H1 (cell line): ENCODE measurements at regions not wholly inside any gene's neighbourhood (a gene's known extent, or its start where the extent isn't known, plus 50 kb on each side); places are given as distances from the start of the nearest gene placed in this dataset.

Experiments used
- CTCF ChIA-PET: fragments of 300-600 bp; sonication (Branson Sonifier 250); formaldehyde crosslinking; loops from one replicate; lab custom pipeline; 2021; ENCODE audit not compliant: partially characterized antibody; lab: Charles Lee
- POLR2A ChIA-PET: fragments of 300-600 bp; sonication (Branson Sonifier 250); formaldehyde crosslinking; loops from one replicate; lab custom pipeline; 2021; ENCODE audit warnings: inconsistent platforms; ENCODE audit not compliant: partially characterized antibody; lab: Charles Lee
- DNase-seq, 2 experiments: peaks; one replicate each; pipeline versions ENCODE4 v3.0.0 to v3.0.0-alpha.2; 2010 to 2022; ENCODE audit warnings: low spot score in 2 of 2, low read depth in 1 of 2, mixed read lengths in 1 of 2
- FAIRE-seq: peaks from 2 replicates; lab custom pipeline; 2011; peaks lifted over from hg19 to GRCh38; lab: Jason Lieb, UNC
- H2AFZ ChIP-seq: 2 replicates; pipeline ENCODE4 v1.8.1; 2012; ENCODE audit warnings: low read length, inconsistent platforms
- H2AK5ac ChIP-seq: 2 replicates; pipeline ENCODE4 v1.6.1; 2013; ENCODE audit warnings: low read depth, low read length
- H2BK120ac ChIP-seq: replicated peaks from 2 replicates; pipeline ENCODE3; 2013; ENCODE audit warnings: low read depth, low read length, inconsistent platforms
- H2BK12ac ChIP-seq: 2 replicates; pipeline ENCODE4 v1.6.1; 2013; ENCODE audit warnings: low read depth, low read length
- H2BK15ac ChIP-seq: 2 replicates; pipeline ENCODE4 v1.6.1; 2013; ENCODE audit warnings: low read length
- H2BK20ac ChIP-seq: 2 replicates; pipeline ENCODE4 v1.6.1; 2013; ENCODE audit warnings: low read length
- H2BK5ac ChIP-seq: 2 replicates; pipeline ENCODE4 v1.6.1; 2013; ENCODE audit warnings: low read depth, low read length
- H3K14ac ChIP-seq: 2 replicates; pipeline ENCODE4 v1.6.1; 2013; ENCODE audit warnings: inconsistent platforms; ENCODE audit not compliant: insufficient read length
- H3K18ac ChIP-seq: 2 replicates; pipeline ENCODE4 v1.6.1; 2013; ENCODE audit warnings: low read length; ENCODE audit errors: extremely low read depth
- H3K23ac ChIP-seq: 2 replicates; pipeline ENCODE4 v1.6.1; 2013; ENCODE audit warnings: inconsistent platforms; ENCODE audit not compliant: insufficient read length
- H3K23me2 ChIP-seq: 2 replicates; pipeline ENCODE4 v1.6.1; 2013; ENCODE audit warnings: low read depth, low read length
- H3K27ac ChIP-seq: 2 replicates; pipeline ENCODE4 v1.6.1; 2011; ENCODE audit warnings: low read depth, low read length, inconsistent platforms
- H3K27me3 ChIP-seq, 4 experiments: replicated peaks in 1 of 4; 1 replicate in 1 of 4; 2 replicates in 3 of 4; pipeline versions ENCODE4 v1.6.1 to v1.8.1; 2011 to 2013; ENCODE audit warnings: low read length in 3 of 4, mild to moderate bottlenecking in 3 of 4, inconsistent platforms in 2 of 4, mixed read lengths in 2 of 4, moderate library complexity in 1 of 4; ENCODE audit not compliant: control insufficient read depth in 3 of 4, insufficient read depth in 3 of 4; ENCODE audit errors: extremely low read depth in 1 of 4
- H3K36me3 ChIP-seq, 4 experiments: 2 replicates each; pipeline versions ENCODE4 v1.6.1 to v1.8.1; 2011 to 2013; ENCODE audit warnings: mild to moderate bottlenecking in 4 of 4, low read length in 3 of 4, moderate library complexity in 2 of 4, control low read depth in 1 of 4, inconsistent platforms in 1 of 4; ENCODE audit not compliant: insufficient read depth in 4 of 4, control insufficient read depth in 2 of 4
- H3K4ac ChIP-seq: replicated peaks from 2 replicates; pipeline ENCODE3; 2013; ENCODE audit warnings: low read length, low read depth, mixed read lengths, inconsistent platforms; ENCODE audit not compliant: insufficient read length
- H3K4me1 ChIP-seq, 4 experiments: replicated peaks in 1 of 4; 1 replicate in 1 of 4; 2 replicates in 3 of 4; pipeline versions ENCODE4 v1.6.1 to v1.8.1; 2011 to 2013; ENCODE audit warnings: low read length in 3 of 4, inconsistent platforms in 2 of 4, mixed read lengths in 1 of 4; ENCODE audit not compliant: insufficient read depth in 4 of 4, control insufficient read depth in 3 of 4
- H3K4me2 ChIP-seq, 2 experiments: 2 replicates each; pipeline versions ENCODE4 v1.6.1 to v1.8.1; 2011 to 2013; ENCODE audit warnings: low read depth in 2 of 2, low read length in 2 of 2, control low read depth in 1 of 2, inconsistent platforms in 1 of 2, mild to moderate bottlenecking in 1 of 2; ENCODE audit not compliant: insufficient read depth in 1 of 2
- H3K4me3 ChIP-seq, 4 experiments: fragments of 200-600, 300-600 bp in 1 of 4; sonication (generic), shearing (Covaris generic), sonication (Bioruptor Twin) in 1 of 4; 2 replicates each; pipeline versions ENCODE4 v1.5.1 to v1.8.1; 2011 to 2016; ENCODE audit warnings: low read length in 4 of 4, low read depth in 3 of 4, control low read depth in 2 of 4, inconsistent platforms in 2 of 4, mild to moderate bottlenecking in 2 of 4, mixed read lengths in 1 of 4, moderate library complexity in 1 of 4; ENCODE audit not compliant: insufficient read depth in 2 of 4; ENCODE audit errors: extremely low read depth in 1 of 4
- H3K56ac ChIP-seq: replicated peaks from 2 replicates; pipeline ENCODE3; 2013; ENCODE audit warnings: low read depth, mild to moderate bottlenecking, mixed read lengths, low read length, inconsistent platforms; ENCODE audit not compliant: insufficient read length
- H3K79me1 ChIP-seq: 2 replicates; pipeline ENCODE4 v1.6.1; 2013; ENCODE audit warnings: low read depth, low read length, control low read depth
- H3K79me2 ChIP-seq, 2 experiments: 2 replicates each; pipeline versions ENCODE4 v1.6.1 to v1.8.1; 2012 to 2013; ENCODE audit warnings: low read length in 2 of 2, mild to moderate bottlenecking in 2 of 2, inconsistent platforms in 1 of 2; ENCODE audit not compliant: insufficient read depth in 2 of 2, control insufficient read depth in 1 of 2
- H3K9ac ChIP-seq, 4 experiments: replicated peaks in 1 of 4; 1 replicate in 1 of 4; 2 replicates in 3 of 4; pipeline versions ENCODE4 v1.6.1 to v1.8.1; 2011 to 2013; ENCODE audit warnings: low read depth in 3 of 4, low read length in 3 of 4, control low read depth in 2 of 4, mild to moderate bottlenecking in 2 of 4, moderate library complexity in 2 of 4, inconsistent platforms in 1 of 4; ENCODE audit errors: extremely low read depth in 1 of 4
- H3K9me3 ChIP-seq, 2 experiments: 2 replicates each; pipeline versions ENCODE4 v1.6.1 to v1.8.1; 2012 to 2013; ENCODE audit warnings: mild to moderate bottlenecking in 2 of 2, moderate library complexity in 2 of 2, control low read depth in 1 of 2, inconsistent platforms in 1 of 2, low read depth in 1 of 2, low read length in 1 of 2, mixed read lengths in 1 of 2; ENCODE audit not compliant: insufficient read depth in 2 of 2
- H4K20me1 ChIP-seq, 2 experiments: replicated peaks in 1 of 2; 2 replicates each; pipeline versions ENCODE3 to v1.8.1; 2011 to 2013; ENCODE audit warnings: inconsistent platforms in 2 of 2, low read length in 2 of 2, mild to moderate bottlenecking in 1 of 2; ENCODE audit not compliant: insufficient read depth in 2 of 2, control insufficient read depth in 1 of 2
- H4K5ac ChIP-seq: 2 replicates; pipeline ENCODE4 v1.6.1; 2013; ENCODE audit warnings: low read length, low read depth, mixed read lengths, inconsistent platforms; ENCODE audit not compliant: insufficient read length
- H4K8ac ChIP-seq: 2 replicates; pipeline ENCODE4 v1.8.0; 2013; ENCODE audit warnings: mild to moderate bottlenecking, moderate library complexity, low read length, inconsistent platforms; ENCODE audit not compliant: insufficient read depth; ENCODE audit errors: extremely low read depth
- H4K91ac ChIP-seq: replicated peaks from 2 replicates; pipeline ENCODE3; 2013; ENCODE audit warnings: low read length, mixed read lengths, inconsistent platforms; ENCODE audit not compliant: insufficient read length
- ATF2 ChIP-seq: IDR thresholded peaks from 2 replicates; pipeline ENCODE4 v1.6.1; 2012; ENCODE audit warnings: low read length, inconsistent platforms
- E2F6 ChIP-seq: IDR thresholded peaks from 2 replicates; pipeline ENCODE4 v1.6.1; 2012; ENCODE audit warnings: inconsistent platforms
- EP300 ChIP-seq, 2 experiments: IDR thresholded peaks; 1 replicate in 1 of 2; 2 replicates in 1 of 2; pipeline ENCODE4 v1.6.1; 2011 to 2012; ENCODE audit warnings: low read depth in 2 of 2, low read length in 2 of 2, mild to moderate bottlenecking in 2 of 2, borderline replicate concordance in 1 of 2, inconsistent platforms in 1 of 2, moderate library complexity in 1 of 2
- JUN ChIP-seq: IDR thresholded peaks from 2 replicates; pipeline ENCODE4 v1.6.1; 2011; ENCODE audit warnings: low read depth, mild to moderate bottlenecking, improper control_type of control experiment, low read length
- KDM4A ChIP-seq: IDR thresholded peaks from one replicate; pipeline ENCODE4 v1.7.1; 2012; ENCODE audit warnings: low read depth, mild to moderate bottlenecking, moderate library complexity, low read length, inconsistent platforms; ENCODE audit not compliant: severe bottlenecking
- RNF2 ChIP-seq: fragments of 200-900, 300-1000 bp; sonication (generic); IDR thresholded peaks from 2 replicates; pipeline ENCODE4 v1.7.1; 2016; ENCODE audit warnings: borderline replicate concordance, low read depth, mild to moderate bottlenecking, antibody characterized with exemption, low read length; ENCODE audit not compliant: poor library complexity, severe bottlenecking; ENCODE audit errors: missing control alignments
- SIN3A ChIP-seq, 2 experiments: IDR thresholded peaks in 1 of 2; conservative IDR thresholded peaks in 1 of 2; 2 replicates each; pipeline ENCODE4 v1.6.1; 2011 to 2012; ENCODE audit warnings: low read length in 2 of 2, improper control_type of control experiment in 1 of 2, low read depth in 1 of 2, mild to moderate bottlenecking in 1 of 2
- SIRT6 ChIP-seq: IDR thresholded peaks from one replicate; pipeline ENCODE4 v1.7.1; 2012; ENCODE audit warnings: low read length, inconsistent platforms
- WGBS, 2 experiments: shearing (Covaris generic) in 1 of 2; methylation state at CpG; one replicate each; pipeline versions ENCODE4 v1.1.6 to v1.1.7; 2013 to 2015; ENCODE audit warnings: low lambda C conversion rate in 2 of 2, mixed read lengths in 2 of 2, inconsistent platforms in 1 of 2, low coverage in 1 of 2, missing lambda C conversion rate in 1 of 2; ENCODE audit not compliant: insufficient replicate concordance in 2 of 2, insufficient coverage in 1 of 2, insufficient read length in 1 of 2; ENCODE audit errors: extremely low coverage in 1 of 2, missing lambda C conversion rate in 1 of 2; 5-methylcytosine and 5-hydroxymethylcytosine counted together

GRCh38 chr2:129769185-129769991 lies 210.1 kb upstream of the RAB6C start:
- no peaks in the 10 kb centered on the region for H3K36me3 ChIP-seq
- FAIRE-seq: no peak
- H3K23ac ChIP-seq: no peak overlapping the region
- no peak overlapping the region for H4K5ac ChIP-seq
- CTCF ChIA-PET: interaction anchor here (0.8 to 4.8 kb wide), 6 partner anchors 11 to 403 kb away, joined by 3 to 18 read pairs (median 4); no protein-coding TSS in a partner anchor
- H3K14ac ChIP-seq: no peak overlapping the region
- no peak overlapping the region for H2BK120ac ChIP-seq
- H3K18ac ChIP-seq: no peak overlapping the region
- H3K9ac ChIP-seq: no peak overlapping the region
- no peak overlapping the region for H4K91ac ChIP-seq
- no peaks in the 10 kb centered on the region for H3K27me3 ChIP-seq
- H2BK5ac ChIP-seq: no peak overlapping the region
- 92% methylated on average over 11 of the region's 11 CpGs; no CpG with 5 or more reads in 1 of the 2 experiments for WGBS, 2 experiments
- no peak overlapping the region for H3K27ac ChIP-seq
- no peak overlapping the region for H2BK15ac ChIP-seq
- no peak overlapping the region for H2AFZ ChIP-seq
- no peaks in the 10 kb centered on the region for H3K23me2 ChIP-seq
- DNase-seq: no peak
- H3K79me2 ChIP-seq: no peaks in the 10 kb centered on the region
- H3K79me1 ChIP-seq: no peaks in the 10 kb centered on the region
- H3K4ac ChIP-seq: no peak overlapping the region
- no peak overlapping the region for H2AK5ac ChIP-seq
- POLR2A ChIA-PET: no interaction called here
- peaks cover 0 to 4% (median 0%) of the 10 kb centered on the region in 4 experiments; a peak in 2 of 7 replicates for H3K4me1 ChIP-seq
- no peak overlapping the region for H3K56ac ChIP-seq
- no peak overlapping the region for H3K4me3 ChIP-seq
- no peaks in the 10 kb centered on the region for H4K20me1 ChIP-seq
- no peak overlapping the region for H3K4me2 ChIP-seq
- H3K9me3 ChIP-seq: no peaks in the 10 kb centered on the region
- no peak overlapping the region for H2BK12ac ChIP-seq
- H2BK20ac ChIP-seq: no peak overlapping the region
- no peak overlapping the region; the same call in 1 of the 2 replicates for H4K8ac ChIP-seq
- no peak for TF ChIP-seq EP300 (IDR thresholded peaks at IDR 0.05; ENCODE audit: borderline replicate concordance in 1 of 2, low read depth in 2 of 2, low read length in 2 of 2)
- no peak for TF ChIP-seq ATF2
- no peak for TF ChIP-seq RNF2
- TF ChIP-seq SIRT6: no peak
- TF ChIP-seq SIN3A (conservative IDR thresholded peaks at IDR 0.05 in 1 of 2, IDR thresholded peaks at IDR 0.05 in 1 of 2; ENCODE audit: low read depth in 1 of 2, low read length in 2 of 2): no peak
- no peak for TF ChIP-seq KDM4A
- TF ChIP-seq JUN: no peak
- no peak for TF ChIP-seq E2F6
